Natural killer cell treated with Interleukin-12 subunit alpha and Interleukin-12 subunit beta and Interleukin-15 and Interleukin-18, amount 100 ng/mL, for 72 hours (primary cell): ENCODE measurements at regions not wholly inside any gene's neighbourhood (a gene's known extent, or its start where the extent isn't known, plus 50 kb on each side); places are given as distances from the start of the nearest gene placed in this dataset.

Source experiments
- ATAC-seq, 2 donors: fragments of 150-1000 bp; cut with Tn5 transposase in 1 of 2; sonication (Bioruptor Pico), chemical (Tn5 transposase) in 1 of 2; 2 replicates each; pipeline ENCODE4 v1.10.0; 2021
- DNase-seq: peaks from one replicate; pipeline ENCODE4 v3.0.0; 2022; ENCODE audit warnings: low spot score
- H3K27ac Mint-ChIP-seq, 2 donors: 1 replicate in 1 of 2; 2 replicates in 1 of 2; pipeline ENCODE4 v1.8.0; 2022; ENCODE audit warnings: mixed read lengths in 2 of 2, mild to moderate bottlenecking in 1 of 2, moderate library complexity in 1 of 2
- H3K27me3 Mint-ChIP-seq, 2 donors: 1 replicate in 1 of 2; 2 replicates in 1 of 2; pipeline ENCODE4 v1.8.0; 2022; ENCODE audit warnings: mixed read lengths in 2 of 2
- H3K36me3 Mint-ChIP-seq: one replicate; pipeline ENCODE4 v1.8.0; 2022; ENCODE audit warnings: mixed read lengths
- H3K4me1 Mint-ChIP-seq, 2 donors: 1 replicate in 1 of 2; 2 replicates in 1 of 2; pipeline ENCODE4 v1.8.0; 2022; ENCODE audit warnings: low read depth in 2 of 2, mixed read lengths in 2 of 2, mild to moderate bottlenecking in 1 of 2
- H3K4me3 Mint-ChIP-seq: one replicate; pipeline ENCODE4 v1.8.0; 2022; ENCODE audit warnings: mixed read lengths
- H3K9me3 Mint-ChIP-seq: 2 replicates; pipeline ENCODE4 v1.8.0; 2022; ENCODE audit warnings: mixed read lengths

DNA sequence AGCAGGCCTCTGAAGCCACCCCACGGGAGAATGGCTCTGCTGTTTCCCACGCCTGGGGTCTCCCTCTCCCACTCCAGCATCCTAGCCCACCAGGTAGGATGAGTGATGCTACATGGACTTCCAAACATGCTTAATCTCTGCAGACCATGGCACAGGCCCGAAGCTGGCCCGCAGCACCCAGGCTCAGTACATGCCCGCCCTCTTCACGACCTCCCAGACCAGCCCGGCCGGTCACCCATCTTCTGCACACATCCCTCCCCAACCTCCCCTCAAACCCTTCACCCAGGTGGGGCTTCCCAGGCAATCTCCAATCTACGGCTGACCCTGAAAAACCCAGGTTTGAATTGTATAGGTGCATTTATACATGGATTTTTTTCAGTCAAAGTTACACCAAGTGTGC is 264.0 kb downstream of the TJP1 start:
- Mint-ChIP-seq H3K36me3 (no peaks in the 10 kb centered on the region), H3K4me3 (no peak overlapping the region), H3K27me3 (peaks cover 16 to 20% of the 10 kb centered on the region in 2 donors), H3K4me1 (no peaks in the 10 kb centered on the region), H3K27ac (no peak overlapping the region), H3K9me3 (no peaks in the 10 kb centered on the region)
- ATAC-seq = no peak
- DNase-seq = no peak

DNA sequence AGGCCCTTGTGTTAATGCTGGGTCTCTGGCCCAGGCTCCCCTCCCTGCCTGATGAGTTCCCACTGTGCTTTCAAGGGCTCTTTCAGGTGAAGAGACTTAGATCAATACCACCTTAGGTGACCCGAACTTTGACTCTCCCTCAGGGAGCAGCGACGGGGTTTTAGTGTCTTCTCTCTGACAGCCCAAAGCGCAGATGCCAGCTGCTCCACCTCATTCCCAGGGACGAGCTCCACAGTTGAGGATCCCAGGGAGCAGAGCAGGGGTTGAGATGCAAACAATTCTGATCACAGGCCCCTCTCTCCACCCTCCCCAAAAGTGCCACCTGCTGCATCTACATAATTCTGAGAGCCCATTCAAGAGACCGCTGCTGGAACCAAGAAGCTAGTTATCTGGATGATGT is 265.1 kb downstream of the TJP1 start:
- no peaks in the 10 kb centered on the region for H3K4me1 Mint-ChIP-seq
- no peak overlapping the region for H3K4me3 Mint-ChIP-seq
- no peak for DNase-seq
- no peak for ATAC-seq
- no peaks in the 10 kb centered on the region for H3K36me3 Mint-ChIP-seq
- H3K27me3 Mint-ChIP-seq = peaks cover 16% of the 10 kb centered on the region in 2 donors
- no peak overlapping the region for H3K27ac Mint-ChIP-seq
- no peaks in the 10 kb centered on the region for H3K9me3 Mint-ChIP-seq

DNA sequence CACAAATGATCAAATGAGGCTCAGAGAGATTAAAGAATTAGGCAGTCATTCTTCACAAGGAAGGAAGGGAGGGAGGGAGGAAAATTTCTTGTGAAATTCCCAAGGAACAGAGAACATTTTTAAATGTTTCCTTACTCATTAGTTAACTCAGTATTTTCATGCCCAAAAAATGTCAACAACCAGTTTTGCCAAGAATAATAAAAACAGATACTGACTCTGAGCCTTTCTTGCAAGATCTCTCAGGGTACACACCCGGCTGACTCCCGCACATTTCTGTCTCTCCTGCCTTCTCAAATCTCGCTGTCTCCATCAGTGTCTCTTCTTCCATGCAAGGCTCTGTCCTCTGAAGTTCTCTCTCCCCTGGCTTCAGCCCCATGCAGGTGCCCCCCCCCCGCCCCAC is 265.9 kb downstream of the TJP1 start:
- DNase-seq (no peak), ATAC-seq (no peak)
- no peak overlapping the region for H3K4me3 Mint-ChIP-seq
- H3K4me1 Mint-ChIP-seq = no peaks in the 10 kb centered on the region
- H3K27ac Mint-ChIP-seq = no peak overlapping the region
- peaks cover 14 to 16% of the 10 kb centered on the region in 2 donors for H3K27me3 Mint-ChIP-seq
- no peaks in the 10 kb centered on the region for H3K9me3 Mint-ChIP-seq
- H3K36me3 Mint-ChIP-seq = no peaks in the 10 kb centered on the region

DNA sequence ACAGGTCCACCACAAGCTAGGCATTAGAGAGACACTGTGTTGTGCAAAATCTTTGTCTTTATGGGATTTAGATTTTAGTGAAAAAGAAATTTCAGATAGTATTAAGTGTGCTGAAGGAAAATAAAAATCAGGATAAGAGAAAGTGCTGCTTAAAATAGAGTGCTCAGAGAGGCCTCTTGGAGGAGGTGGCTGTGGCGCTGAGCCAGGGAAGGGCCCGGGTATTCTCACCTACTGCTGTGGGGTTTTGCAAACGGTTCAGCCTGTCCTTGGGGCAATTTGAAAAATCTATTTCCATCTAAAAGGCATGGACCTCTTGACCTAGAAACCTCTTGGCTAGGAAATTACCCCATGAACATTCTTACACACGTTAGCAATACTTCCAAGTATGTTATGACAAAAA is 267.7 kb downstream of the TJP1 start:
- Mint-ChIP-seq H3K4me1 (no peaks in the 10 kb centered on the region), H3K9me3 (no peaks in the 10 kb centered on the region), H3K27ac (no peak overlapping the region), H3K27me3 (peaks cover 10 to 20% of the 10 kb centered on the region in 2 donors), H3K4me3 (no peak overlapping the region), H3K36me3 (no peaks in the 10 kb centered on the region)
- DNase-seq (no peak), ATAC-seq (no peak)

DNA sequence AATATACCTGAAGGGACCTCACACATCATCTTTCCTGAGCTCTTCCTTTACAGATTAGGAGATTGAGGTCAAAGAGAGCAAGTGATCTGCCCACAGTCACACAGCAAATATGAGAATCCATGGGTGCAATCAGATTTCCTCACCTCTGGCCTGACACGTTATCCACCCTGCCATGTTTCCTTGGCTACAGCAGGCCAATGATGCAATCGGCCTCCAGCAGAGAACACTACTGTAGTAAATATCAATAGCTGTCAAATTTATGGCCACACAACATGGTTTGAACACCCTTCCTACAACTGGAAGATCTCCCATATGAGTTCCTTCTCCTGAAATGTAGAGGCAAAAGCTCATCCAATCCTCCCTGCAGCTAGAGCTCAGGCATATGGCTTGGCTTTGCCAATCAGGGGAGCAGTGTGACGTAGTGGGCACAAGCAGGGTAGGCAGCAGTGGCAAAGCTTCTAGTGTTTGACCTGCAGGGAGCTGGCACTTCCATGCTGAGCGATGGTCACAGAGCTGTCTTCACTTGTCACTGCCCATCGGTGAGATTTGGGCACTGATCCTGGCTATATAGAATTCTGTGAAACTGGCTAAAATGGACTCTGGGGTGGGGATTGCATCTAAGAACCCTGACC is 271.3 kb downstream of the TJP1 start:
- peaks cover 3% of the 10 kb centered on the region for H3K9me3 Mint-ChIP-seq
- no peak for ATAC-seq
- no peak overlapping the region for H3K4me3 Mint-ChIP-seq
- H3K27me3 Mint-ChIP-seq = peaks cover 3 to 15% of the 10 kb centered on the region in 2 donors
- no peak overlapping the region for H3K27ac Mint-ChIP-seq
- DNase-seq = no peak
- no peaks in the 10 kb centered on the region for H3K4me1 Mint-ChIP-seq
- peaks cover 5% of the 10 kb centered on the region for H3K36me3 Mint-ChIP-seq

DNA sequence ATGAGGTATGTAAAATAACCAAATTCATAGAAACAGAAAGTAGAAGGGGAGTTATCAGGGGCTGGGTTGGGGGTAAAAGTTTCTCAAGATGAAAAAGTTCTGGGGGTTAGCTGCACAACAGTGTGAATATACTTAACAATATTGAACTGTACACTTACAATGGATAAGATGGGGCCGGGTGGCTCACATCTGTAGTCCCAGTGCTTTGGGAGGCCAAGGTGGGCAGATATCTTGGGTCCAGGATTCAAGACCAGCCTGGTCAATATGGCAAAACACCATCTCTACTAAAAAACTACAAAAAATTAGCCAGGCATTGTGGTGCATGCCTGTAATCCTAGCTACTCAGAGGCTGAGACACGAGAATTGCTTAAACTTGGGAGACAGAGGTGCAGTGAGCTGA is 274.3 kb downstream of the TJP1 start:
- Mint-ChIP-seq H3K4me1 (no peaks in the 10 kb centered on the region), H3K36me3 (peaks cover 7% of the 10 kb centered on the region), H3K27me3 (peaks cover 13 to 16% of the 10 kb centered on the region in 2 donors), H3K4me3 (no peak overlapping the region), H3K9me3 (peaks cover 4% of the 10 kb centered on the region), H3K27ac (no peak overlapping the region)
- DNase-seq (no peak), ATAC-seq (no peak)

DNA sequence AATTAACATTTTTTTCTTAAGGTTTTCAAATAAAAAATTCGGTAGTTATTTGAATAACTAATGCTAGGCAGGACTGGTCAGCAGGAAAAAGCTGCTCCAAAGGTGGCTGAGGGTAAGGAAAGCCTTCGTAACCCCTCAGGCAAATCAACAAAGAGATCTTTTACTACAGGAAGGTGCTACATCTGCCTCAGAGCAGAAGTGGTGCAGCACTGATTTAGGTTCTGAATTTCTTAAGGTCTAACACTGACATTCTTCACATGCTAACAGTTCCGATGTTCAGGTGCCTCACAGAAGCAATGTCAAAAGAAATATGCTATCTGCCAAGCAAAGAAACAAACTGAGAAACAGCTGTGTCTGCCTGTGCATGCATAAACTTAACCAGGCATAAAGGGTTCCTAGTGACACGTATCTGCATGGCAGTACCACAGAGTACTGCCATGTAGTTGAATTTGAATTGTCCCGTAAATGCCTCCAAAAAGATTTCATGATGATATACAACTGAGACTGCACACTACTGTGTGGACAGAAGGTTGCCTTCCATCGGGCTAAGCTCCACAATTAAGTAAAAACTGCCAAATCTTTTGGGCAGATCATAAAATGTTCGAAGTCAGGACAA is 275.0 kb upstream of the NSMCE3 start:
- ATAC-seq (no peak), DNase-seq (no peak)
- Mint-ChIP-seq H3K4me3 (no peak overlapping the region), H3K27me3 (peaks cover 9 to 23% of the 10 kb centered on the region in 2 donors), H3K27ac (no peak overlapping the region), H3K9me3 (peaks cover 4% of the 10 kb centered on the region), H3K36me3 (peaks cover 7% of the 10 kb centered on the region), H3K4me1 (no peaks in the 10 kb centered on the region)

DNA sequence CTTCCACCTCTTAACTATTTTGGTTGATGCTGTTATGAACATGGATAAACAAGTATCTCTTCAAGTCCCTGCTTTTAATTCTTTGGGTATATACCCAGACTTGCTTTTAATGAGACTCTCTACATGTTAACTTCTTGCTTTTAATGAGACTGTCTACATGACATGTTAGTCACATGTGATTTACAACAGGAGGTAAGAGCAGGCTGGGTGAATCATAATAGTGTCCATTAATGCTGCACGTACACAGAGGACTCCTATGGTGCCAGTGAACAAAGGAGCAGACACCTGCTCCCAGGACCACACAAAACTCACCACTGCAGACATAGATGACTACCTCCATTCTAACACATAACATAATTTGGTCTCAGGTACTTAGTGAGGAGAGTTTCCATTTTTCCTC is 273.4 kb upstream of the NSMCE3 start:
- H3K27ac Mint-ChIP-seq = no peak overlapping the region
- peaks cover 7% of the 10 kb centered on the region for H3K36me3 Mint-ChIP-seq
- DNase-seq (no peak), ATAC-seq (no peak)
- no peak overlapping the region for H3K4me3 Mint-ChIP-seq
- no peaks in the 10 kb centered on the region for H3K4me1 Mint-ChIP-seq
- peaks cover 4% of the 10 kb centered on the region for H3K9me3 Mint-ChIP-seq
- H3K27me3 Mint-ChIP-seq = peaks cover 9 to 27% of the 10 kb centered on the region in 2 donors

DNA sequence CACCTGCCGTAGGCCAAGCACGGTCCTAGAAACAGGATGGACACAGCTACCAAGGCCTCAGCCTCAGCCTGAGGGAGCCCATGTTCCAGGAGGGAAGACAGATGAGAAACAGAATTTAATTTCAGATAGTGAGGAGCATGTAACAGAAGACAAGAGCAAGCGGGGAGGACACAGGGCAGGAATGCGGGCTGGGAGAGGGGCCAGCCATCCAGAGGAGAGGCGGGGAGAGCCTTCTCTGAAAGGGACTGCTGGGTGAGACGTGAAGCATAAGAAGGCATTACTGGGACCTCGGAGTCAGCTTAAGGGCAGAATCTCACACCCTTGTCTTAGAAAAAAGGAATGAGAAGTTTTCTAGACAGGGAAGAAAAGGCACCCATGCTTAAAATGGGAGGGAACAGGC is 271.7 kb upstream of the NSMCE3 start:
- DNase-seq (no peak), ATAC-seq (no peak)
- peaks cover 6% of the 10 kb centered on the region for H3K36me3 Mint-ChIP-seq
- H3K4me3 Mint-ChIP-seq = no peak overlapping the region
- H3K9me3 Mint-ChIP-seq = peaks cover 4% of the 10 kb centered on the region
- peaks cover 12 to 40% of the 10 kb centered on the region in 2 donors for H3K27me3 Mint-ChIP-seq
- H3K4me1 Mint-ChIP-seq = no peaks in the 10 kb centered on the region
- no peak overlapping the region for H3K27ac Mint-ChIP-seq

DNA sequence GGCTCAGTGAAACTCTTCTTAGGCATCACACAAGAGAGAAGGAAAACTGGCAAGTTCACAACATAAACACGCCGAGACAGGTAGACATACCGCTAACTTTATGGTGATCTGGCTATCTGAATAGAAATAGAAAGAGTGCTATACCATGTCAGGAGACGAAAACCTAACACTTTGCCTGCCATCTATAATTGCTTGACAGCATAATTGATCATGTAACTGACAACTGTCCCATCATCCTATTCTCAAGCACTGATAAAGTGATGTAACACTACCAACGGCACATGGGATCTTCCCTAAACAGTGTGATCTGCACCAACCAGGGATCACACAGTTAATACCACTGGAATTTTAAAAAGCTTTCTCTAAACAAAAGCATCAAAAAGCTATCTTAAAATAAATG is 270.9 kb upstream of the NSMCE3 start:
- Mint-ChIP-seq H3K27ac (no peak overlapping the region), H3K9me3 (no peaks in the 10 kb centered on the region), H3K27me3 (peaks cover 12 to 33% of the 10 kb centered on the region in 2 donors)

DNA sequence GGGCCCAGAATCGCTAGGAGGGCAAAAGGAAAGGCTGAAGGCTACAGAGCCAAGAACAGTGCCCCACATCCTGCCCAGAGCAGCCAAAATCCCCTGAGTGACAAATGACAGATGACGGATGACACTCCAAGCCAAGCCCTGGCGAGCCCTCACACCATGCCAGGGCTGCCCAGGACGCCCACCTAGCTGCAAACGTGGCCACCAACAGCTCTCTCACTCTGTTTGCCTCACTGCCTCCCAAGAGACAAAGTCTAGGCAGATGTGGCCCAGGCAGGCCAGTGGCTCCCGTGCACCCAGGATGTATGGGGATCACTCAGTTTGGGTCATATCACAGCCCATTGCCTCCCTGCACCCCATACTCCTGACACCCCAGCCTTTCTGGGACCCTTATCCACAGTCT is 270.1 kb upstream of the NSMCE3 start:
- no peak for DNase-seq
- H3K36me3 Mint-ChIP-seq = no peaks in the 10 kb centered on the region
- no peak for ATAC-seq
- H3K27ac Mint-ChIP-seq = no peak overlapping the region
- peaks cover 12 to 31% of the 10 kb centered on the region in 2 donors for H3K27me3 Mint-ChIP-seq
- no peak overlapping the region for H3K4me3 Mint-ChIP-seq
- no peaks in the 10 kb centered on the region for H3K4me1 Mint-ChIP-seq
- H3K9me3 Mint-ChIP-seq = no peaks in the 10 kb centered on the region

More for the DNA sequence above, 270.9 kb upstream of the NSMCE3 start:
- DNase-seq (no peak), ATAC-seq (no peak)
- Mint-ChIP-seq H3K4me3 (no peak overlapping the region), H3K36me3 (no peaks in the 10 kb centered on the region), H3K4me1 (no peaks in the 10 kb centered on the region)

DNA sequence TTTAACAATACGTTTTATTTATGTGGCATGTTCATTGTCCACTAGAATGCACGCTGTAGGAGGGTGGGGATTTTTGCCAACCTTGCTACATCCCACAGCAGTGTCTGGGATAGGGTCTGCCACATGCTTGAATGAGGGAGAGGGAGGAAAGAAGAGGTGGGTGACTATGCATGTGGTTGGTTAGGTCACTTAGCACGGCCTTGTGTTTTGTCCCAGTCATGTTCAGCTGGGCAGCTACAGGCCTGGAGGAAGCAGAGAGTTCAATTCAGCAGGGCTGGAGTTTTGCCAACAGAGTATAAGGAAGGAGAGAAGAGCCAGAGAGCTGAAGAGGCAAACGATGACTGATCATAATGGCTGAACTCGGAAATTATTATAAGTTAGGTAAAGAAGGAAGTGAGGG is 268.4 kb upstream of the NSMCE3 start:
- ATAC-seq (peak in 1 of 2 donors; percentile 30), DNase-seq (no peak)
- Mint-ChIP-seq H3K9me3 (no peaks in the 10 kb centered on the region), H3K27ac (no peak overlapping the region), H3K36me3 (no peaks in the 10 kb centered on the region), H3K4me1 (no peaks in the 10 kb centered on the region), H3K4me3 (no peak overlapping the region), H3K27me3 (peaks cover 12 to 25% of the 10 kb centered on the region in 2 donors)

DNA sequence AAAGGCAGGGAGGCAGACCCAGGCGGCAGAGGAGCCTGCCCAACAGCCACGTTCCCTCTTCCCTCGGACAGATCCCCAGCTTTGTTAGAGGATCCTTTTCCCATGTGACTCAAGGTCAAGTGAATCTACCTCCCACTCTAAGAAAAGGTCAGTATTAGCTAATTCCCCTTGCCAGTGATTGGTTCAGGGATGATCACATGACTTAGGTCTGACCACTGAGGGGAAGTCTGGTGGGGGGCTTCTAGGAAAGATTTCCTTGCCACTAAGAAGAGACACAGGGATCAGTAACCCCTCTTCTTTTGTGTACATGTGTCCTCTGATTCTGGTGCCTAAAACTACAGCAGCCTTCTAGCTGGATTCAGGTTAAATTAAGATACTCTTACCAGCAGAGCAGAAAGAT is 266.3 kb upstream of the NSMCE3 start:
- Mint-ChIP-seq H3K27ac (no peak overlapping the region), H3K9me3 (no peaks in the 10 kb centered on the region), H3K36me3 (no peaks in the 10 kb centered on the region), H3K27me3 (peaks cover 5 to 29% of the 10 kb centered on the region in 2 donors), H3K4me3 (no peak overlapping the region), H3K4me1 (no peaks in the 10 kb centered on the region)
- DNase-seq = no peak
- no peak for ATAC-seq

DNA sequence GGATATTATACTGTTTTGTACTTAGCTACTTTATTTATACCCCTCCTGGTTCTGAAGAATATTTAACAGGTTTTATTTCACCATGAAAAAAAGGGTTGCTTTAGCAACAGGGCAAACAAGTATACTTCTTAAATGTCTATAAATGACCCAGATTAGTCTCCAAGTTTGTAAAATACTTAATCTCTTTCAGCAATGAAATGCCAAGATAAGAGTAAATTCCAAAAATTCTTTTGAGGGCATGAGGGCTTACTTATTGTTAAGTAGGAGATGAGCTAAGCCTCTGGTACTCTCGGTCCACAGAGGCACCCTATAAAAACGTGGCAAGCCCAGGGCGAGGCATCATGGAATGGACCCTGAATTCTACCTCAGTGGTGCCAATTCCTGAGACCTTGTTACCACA is 264.8 kb upstream of the NSMCE3 start:
- no peak for DNase-seq
- Mint-ChIP-seq H3K9me3 (no peaks in the 10 kb centered on the region), H3K27ac (no peak overlapping the region), H3K27me3 (peaks cover 5 to 30% of the 10 kb centered on the region in 2 donors), H3K4me1 (no peaks in the 10 kb centered on the region), H3K36me3 (no peaks in the 10 kb centered on the region), H3K4me3 (no peak overlapping the region)
- no peak for ATAC-seq

DNA sequence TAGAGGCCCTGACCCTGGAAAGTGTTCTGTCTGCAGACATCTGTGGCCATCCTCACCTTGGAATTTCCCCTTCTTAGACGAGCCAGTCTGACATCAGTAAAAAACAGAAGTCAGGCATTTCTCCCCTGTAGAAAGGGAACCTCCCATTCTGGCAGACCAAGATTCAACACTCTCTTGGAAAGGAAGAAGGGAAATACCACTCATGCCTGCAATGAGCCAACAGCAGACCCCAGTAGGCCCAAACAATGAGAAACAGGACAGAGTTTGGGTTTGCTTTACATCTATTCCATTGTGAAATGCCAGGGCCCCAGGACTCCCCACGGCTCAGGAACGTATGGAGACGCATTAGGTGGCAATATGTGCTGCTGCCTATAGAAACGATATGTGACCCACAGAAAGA is 264.0 kb upstream of the NSMCE3 start:
- Mint-ChIP-seq H3K9me3 (no peaks in the 10 kb centered on the region), H3K27me3 (peaks cover 5 to 30% of the 10 kb centered on the region in 2 donors), H3K4me3 (no peak overlapping the region), H3K36me3 (no peaks in the 10 kb centered on the region), H3K4me1 (no peaks in the 10 kb centered on the region), H3K27ac (no peak overlapping the region)
- DNase-seq (no peak), ATAC-seq (no peak)
